Adrenal gland (tissue), 9 donors: ENCODE measurements at regions not wholly inside any gene's neighbourhood (a gene's known extent, or its start where the extent isn't known, plus 50 kb on each side); places are given as distances from the start of the nearest gene placed in this dataset.

Experiments used
- DNase-seq, 7 donors: peaks; one replicate each; pipeline ENCODE4 v3.0.0-alpha.2; 2019 to 2020
- H3K27ac ChIP-seq, 5 donors: fragments of 200-600 bp; sonication (generic) in 4 of 5; 1 replicate in 3 of 5; 2 replicates in 2 of 5; pipeline versions ENCODE4 v1.5.1 to v1.8.0; 2016 to 2020; ENCODE audit warnings: mild to moderate bottlenecking in 1 of 5
- H3K27me3 ChIP-seq: fragments of 200-600 bp; 2 replicates; pipeline ENCODE4 v1.8.0; 2021
- H3K36me3 ChIP-seq, 2 donors: fragments of 200-600 bp; replicated peaks in 1 of 2; 1 replicate in 1 of 2; 2 replicates in 1 of 2; pipeline versions ENCODE4 v1.5.1 to v1.8.0; 2018 to 2022
- H3K4me1 ChIP-seq, 2 donors: fragments of 200-600 bp; replicated peaks in 1 of 2; 1 replicate in 1 of 2; 2 replicates in 1 of 2; pipeline versions ENCODE4 v1.5.1 to v1.8.0; 2018 to 2021
- H3K4me3 ChIP-seq, 4 donors: fragments of 200-600 bp; sonication (generic) in 3 of 4; one replicate each; pipeline ENCODE4 v1.5.1; 2016 to 2018
- H3K9me3 ChIP-seq, 3 donors: fragments of 200-600 bp; sonication (generic) in 1 of 3; replicated peaks in 1 of 3; 1 replicate in 2 of 3; 2 replicates in 1 of 3; pipeline versions ENCODE4 v1.5.1 to v1.8.0; 2016 to 2021
- POLR2A ChIP-seq, 2 donors: fragments of 450-650 bp; IDR thresholded peaks; one replicate each; pipeline ENCODE4 v1.6.1; 2017; ENCODE audit warnings: antibody characterized with exemption in 2 of 2, mild to moderate bottlenecking in 2 of 2, moderate library complexity in 1 of 2
- WGBS, 4 donors: extraction: QIAGEN DNeasy Blood & Tissue Kit in 2 of 4; methylation state at CpG; one replicate each; pipeline versions ENCODE4 v1.1.5 to v1.1.7; 2013 to 2017; 5-methylcytosine and 5-hydroxymethylcytosine counted together
- intact Hi-C, 2 donors: fragments of 100-400 bp; cut with DNase I; formaldehyde crosslinking; loops; one replicate each; pipeline versions ENCODE4 v1.14.1 to v1.15.0; 2022 to 2023
- TF ChIP-seq, protein P1 (sequence below), 6 experiments: fragments of 450-650 bp in 4 of 6; fragments of 200-600 bp in 2 of 6; sonication (generic) in 1 of 6; IDR thresholded peaks; 1 replicate in 5 of 6; 2 replicates in 1 of 6; pipeline versions ENCODE4 v1.5.1 to v1.8.0; 2016 to 2021; ENCODE audit warnings: antibody characterized with exemption in 6 of 6, mild to moderate bottlenecking in 2 of 6, moderate library complexity in 1 of 6
- donor health status: healthy with polysubstance abuse.
- donor health status: Bipolar disorder and iron deficiency.
- donor health status: DM: yes; HTN: yes; CAD: no.
- donor health status: DM: no; HTN: no; CAD: no.
- donor health status: DM: no; HTN: no; CAD: no.

DNA sequence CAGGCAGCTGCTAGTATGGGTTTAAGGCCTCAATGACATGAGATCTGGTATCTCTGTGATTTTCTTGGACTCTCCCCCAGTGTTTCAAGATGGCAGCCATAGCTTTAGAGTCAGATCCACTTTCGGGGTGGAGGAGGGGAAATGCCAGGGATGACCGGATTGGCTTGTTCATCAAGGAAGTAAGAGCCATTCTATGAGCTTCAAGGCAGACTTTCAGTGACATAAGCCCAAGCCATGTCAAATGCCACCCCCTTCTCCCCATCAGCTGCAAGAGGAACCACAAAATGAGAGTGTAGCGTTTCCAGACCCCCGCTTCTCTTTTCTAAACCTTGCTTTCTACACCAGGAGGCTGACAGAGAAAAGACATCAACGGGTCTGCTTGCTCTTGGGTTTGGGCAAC, 271.8 kb downstream of the PSAT1 start:
- no peak overlapping the region for H3K27ac ChIP-seq
- TF ChIP-seq, protein P1, sequence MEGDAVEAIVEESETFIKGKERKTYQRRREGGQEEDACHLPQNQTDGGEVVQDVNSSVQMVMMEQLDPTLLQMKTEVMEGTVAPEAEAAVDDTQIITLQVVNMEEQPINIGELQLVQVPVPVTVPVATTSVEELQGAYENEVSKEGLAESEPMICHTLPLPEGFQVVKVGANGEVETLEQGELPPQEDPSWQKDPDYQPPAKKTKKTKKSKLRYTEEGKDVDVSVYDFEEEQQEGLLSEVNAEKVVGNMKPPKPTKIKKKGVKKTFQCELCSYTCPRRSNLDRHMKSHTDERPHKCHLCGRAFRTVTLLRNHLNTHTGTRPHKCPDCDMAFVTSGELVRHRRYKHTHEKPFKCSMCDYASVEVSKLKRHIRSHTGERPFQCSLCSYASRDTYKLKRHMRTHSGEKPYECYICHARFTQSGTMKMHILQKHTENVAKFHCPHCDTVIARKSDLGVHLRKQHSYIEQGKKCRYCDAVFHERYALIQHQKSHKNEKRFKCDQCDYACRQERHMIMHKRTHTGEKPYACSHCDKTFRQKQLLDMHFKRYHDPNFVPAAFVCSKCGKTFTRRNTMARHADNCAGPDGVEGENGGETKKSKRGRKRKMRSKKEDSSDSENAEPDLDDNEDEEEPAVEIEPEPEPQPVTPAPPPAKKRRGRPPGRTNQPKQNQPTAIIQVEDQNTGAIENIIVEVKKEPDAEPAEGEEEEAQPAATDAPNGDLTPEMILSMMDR (IDR thresholded peaks at IDR 0.05), result no peak
- no peak for TF ChIP-seq POLR2A (IDR thresholded peaks at IDR 0.05)
- H3K4me3 ChIP-seq, result no peak overlapping the region
- H3K9me3 ChIP-seq, result no peaks in the 10 kb centered on the region
- H3K36me3 ChIP-seq, result no peaks in the 10 kb centered on the region
- no peaks in the 10 kb centered on the region for H3K27me3 ChIP-seq
- 72 to 90% (median 87%) methylated on average over 5 of the region's 5 CpGs for WGBS, 4 donors
- DNase-seq, result no peak
- H3K4me1 ChIP-seq, result no peaks in the 10 kb centered on the region
- intact Hi-C loops, result no loop called here

DNA sequence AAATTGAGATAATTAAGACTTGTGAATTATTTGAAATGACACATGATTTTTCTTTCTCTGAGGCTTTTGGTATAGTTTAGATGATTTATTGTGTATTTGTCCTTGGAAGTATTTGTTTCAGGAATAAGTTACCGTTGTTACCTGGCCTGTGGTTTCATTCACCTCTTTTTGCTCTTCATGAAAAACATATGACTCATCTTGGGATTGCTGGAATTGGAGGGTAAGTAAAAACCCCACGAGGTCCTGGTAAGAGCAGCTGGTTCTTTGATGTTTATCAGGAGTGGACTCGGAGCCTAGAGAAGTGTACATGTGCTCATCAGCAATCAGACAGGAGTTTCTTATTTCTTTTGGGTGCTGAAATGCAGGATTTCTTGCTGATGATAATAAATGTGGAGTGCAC, 275.3 kb downstream of the PSAT1 start:
- TF ChIP-seq, protein P1 (IDR thresholded peaks at IDR 0.05), result no peak
- no peak for TF ChIP-seq POLR2A (IDR thresholded peaks at IDR 0.05)
- Histone ChIP-seq H3K27me3 (no peaks in the 10 kb centered on the region), H3K27ac (no peak overlapping the region), H3K9me3 (no peaks in the 10 kb centered on the region), H3K4me3 (no peak overlapping the region), H3K36me3 (no peaks in the 10 kb centered on the region), H3K4me1 (no peaks in the 10 kb centered on the region)
- DNase-seq, result no peak
- intact Hi-C loops, result no loop called here
- WGBS, 4 donors, result 34 to 44% (median 39%) methylated on average over 3 of the region's 3 CpGs

DNA sequence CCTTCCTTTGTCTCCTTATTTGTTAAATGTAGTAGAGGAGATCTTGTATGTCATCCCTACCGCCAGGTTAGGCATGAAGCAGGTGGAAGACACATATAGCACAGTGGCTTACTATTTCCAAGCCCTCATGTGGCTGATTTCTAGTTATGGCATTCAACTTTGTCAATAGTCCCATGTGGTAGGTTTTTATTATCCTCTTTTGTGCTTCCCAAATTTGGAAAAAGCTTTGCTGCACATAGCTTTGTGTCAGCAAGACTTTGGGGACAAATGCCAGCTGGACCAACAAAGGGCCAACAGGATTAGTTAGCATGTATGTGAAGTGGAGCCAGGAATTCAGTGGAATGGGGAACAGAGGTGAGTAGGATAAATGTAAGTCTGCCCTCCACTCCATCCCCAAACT, 276.3 kb downstream of the PSAT1 start:
- H3K27me3 ChIP-seq, result no peaks in the 10 kb centered on the region
- WGBS, 4 donors, result 77 to 96% (median 80%) methylated on average over 1 of the region's 1 CpG

DNA sequence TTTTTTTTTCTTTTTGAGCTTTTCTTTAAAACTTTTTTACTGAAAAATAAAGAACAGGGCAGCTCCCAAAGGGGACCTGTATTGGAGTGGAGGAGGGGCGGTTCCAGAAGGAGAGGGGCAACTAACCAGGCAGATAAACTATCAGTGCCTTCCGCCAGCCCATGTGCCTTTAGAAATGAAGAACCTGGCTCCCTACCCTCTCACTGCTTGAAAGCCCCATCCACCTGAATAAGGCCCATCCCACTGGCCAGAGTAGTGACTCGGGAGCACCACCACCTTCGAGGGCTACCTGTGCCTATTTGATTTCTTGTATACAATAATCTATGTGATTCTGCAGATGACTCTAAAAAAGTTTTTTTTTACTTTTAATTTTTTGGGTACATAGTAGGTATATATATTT, 276.7 kb downstream of the PSAT1 start:
- no peak for TF ChIP-seq POLR2A (IDR thresholded peaks at IDR 0.05)
- TF ChIP-seq, protein P1 (IDR thresholded peaks at IDR 0.05), result no peak
- Histone ChIP-seq H3K27me3 (no peaks in the 10 kb centered on the region), H3K4me3 (no peak overlapping the region), H3K4me1 (no peaks in the 10 kb centered on the region), H3K9me3 (no peaks in the 10 kb centered on the region), H3K36me3 (no peaks in the 10 kb centered on the region), H3K27ac (no peak overlapping the region)
- DNase-seq, result no peak
- 63 to 87% (median 71%) methylated on average over 4 of the region's 4 CpGs for WGBS, 4 donors
- intact Hi-C loops, result no loop called here

More for the DNA sequence above, 276.3 kb downstream of the PSAT1 start:
- no peak overlapping the region for H3K4me3 ChIP-seq
- DNase-seq, result no peak
- TF ChIP-seq, protein P1 (IDR thresholded peaks at IDR 0.05), result no peak
- no peak for TF ChIP-seq POLR2A (IDR thresholded peaks at IDR 0.05)
- H3K36me3 ChIP-seq, result no peaks in the 10 kb centered on the region
- intact Hi-C loops, result no loop called here
- H3K9me3 ChIP-seq, result no peaks in the 10 kb centered on the region
- H3K4me1 ChIP-seq, result no peaks in the 10 kb centered on the region
- no peak overlapping the region for H3K27ac ChIP-seq
